HG03439 (cell line): ENCODE measurements at regions not wholly inside any gene's neighbourhood (a gene's known extent, or its start where the extent isn't known, plus 50 kb on each side); places are given as distances from the start of the nearest gene placed in this dataset.
"Not testable (repeated sequence)": the region's sequence is repeated elsewhere in the genome, so short reads cannot be mapped to it uniquely, and the experiment has no call there.

ENCODE experiments used
- ATAC-seq: cut with Tn5 transposase; IDR thresholded peaks from one replicate; pipeline ENCODE4 v1.9.1; 2021; ENCODE audit warnings: mild to moderate bottlenecking, moderate library complexity; ENCODE audit not compliant: unreplicated experiment

GRCh38 chr2:225793736-225794550 is 394.4 kb downstream of the NYAP2 start:
- no peak for ATAC-seq

- no peak for ATAC-seq
Observed at GRCh38 chr2:225788571-225789094, 389.1 kb downstream of the NYAP2 start.

- ATAC-seq, result no peak
Observed at GRCh38 chr2:225787497-225787896, 388.0 kb downstream of the NYAP2 start.

DNA sequence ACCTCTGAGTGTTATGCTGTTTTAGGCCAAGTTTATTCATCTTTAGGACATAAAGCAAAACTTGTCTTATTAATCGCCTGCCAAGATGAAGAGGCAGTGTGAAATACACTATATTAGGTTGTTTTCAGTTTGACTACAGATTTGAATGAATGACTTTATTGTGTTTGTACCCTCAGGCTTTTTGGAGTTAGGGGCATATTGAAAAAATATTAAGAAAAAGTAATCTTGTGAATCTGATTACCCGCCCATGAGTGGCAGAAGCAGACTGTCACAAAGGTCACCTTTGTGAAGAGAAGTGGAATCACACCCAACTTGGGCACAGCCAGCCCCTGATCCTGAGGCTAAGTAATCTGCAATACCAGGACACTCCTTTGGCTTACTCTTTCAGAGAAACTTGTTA is 382.5 kb downstream of the NYAP2 start:
- ATAC-seq, result no peak

GRCh38 chr2:225781145-225781544 is 381.6 kb downstream of the NYAP2 start:
- ATAC-seq, result no peak

DNA sequence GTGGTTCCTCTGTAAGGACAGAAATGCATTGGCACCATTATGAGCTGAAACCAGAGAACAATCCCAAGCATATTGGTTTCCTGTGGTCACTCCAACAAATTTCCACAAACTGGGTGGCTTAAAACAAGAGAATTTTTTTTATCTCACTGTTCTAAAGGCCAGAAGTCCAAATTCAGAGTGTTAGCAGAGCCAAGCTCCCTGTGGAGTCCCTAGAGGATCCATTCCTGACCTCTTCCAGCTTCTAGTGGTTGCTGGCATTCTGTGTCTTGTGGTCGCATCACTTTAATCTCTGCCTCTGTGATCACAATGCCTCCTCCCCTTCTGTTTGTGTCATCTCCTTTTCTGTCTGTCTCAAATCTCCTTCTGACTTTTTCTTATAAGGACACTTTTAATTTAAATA is 380.3 kb downstream of the NYAP2 start:
- ATAC-seq, result no peak

GRCh38 chr2:225773148-225773547 is 373.6 kb downstream of the NYAP2 start:
- ATAC-seq, result no peak

GRCh38 chr2:225771701-225772100 is 372.2 kb downstream of the NYAP2 start:
- ATAC-seq, result no peak

DNA sequence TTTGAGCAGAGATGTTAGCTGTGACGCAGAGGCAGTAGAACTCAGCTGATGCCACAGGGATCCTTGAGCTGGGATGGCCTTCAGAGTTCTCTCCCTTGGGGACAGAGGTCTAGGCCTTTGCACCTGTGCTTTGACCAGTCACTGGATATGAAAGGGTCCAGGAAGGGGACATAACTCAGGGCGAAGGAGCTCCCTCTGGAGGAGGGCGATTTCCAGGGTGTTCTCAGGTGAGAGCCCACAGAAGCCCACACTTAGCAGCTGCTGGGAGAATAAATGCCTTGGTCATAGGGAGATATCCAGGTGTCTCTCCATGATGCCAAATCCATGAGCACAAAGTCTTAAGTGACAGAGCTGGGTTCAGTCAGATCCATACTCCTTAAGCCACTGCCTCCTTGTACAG is 369.2 kb downstream of the NYAP2 start:
- ATAC-seq, result no peak

DNA sequence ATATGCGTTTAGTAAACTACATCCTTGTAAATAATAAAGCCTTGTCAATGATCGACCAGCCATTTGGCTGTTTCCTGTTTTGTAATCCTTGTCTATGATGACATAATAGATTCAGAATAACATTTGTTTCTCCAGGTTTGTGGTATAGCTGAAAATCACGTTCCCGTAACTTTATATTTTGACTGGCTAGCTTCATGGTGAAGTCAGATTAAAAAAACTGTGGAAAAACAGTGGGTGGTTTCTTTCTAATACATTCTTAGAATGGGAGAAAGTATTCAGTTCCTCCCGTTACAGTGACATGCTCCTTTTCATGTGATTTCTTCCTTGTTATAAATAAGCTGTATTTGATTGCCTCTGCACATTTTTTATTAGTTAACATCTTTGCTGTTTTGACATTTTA is 366.9 kb downstream of the NYAP2 start:
- no peak for ATAC-seq

DNA sequence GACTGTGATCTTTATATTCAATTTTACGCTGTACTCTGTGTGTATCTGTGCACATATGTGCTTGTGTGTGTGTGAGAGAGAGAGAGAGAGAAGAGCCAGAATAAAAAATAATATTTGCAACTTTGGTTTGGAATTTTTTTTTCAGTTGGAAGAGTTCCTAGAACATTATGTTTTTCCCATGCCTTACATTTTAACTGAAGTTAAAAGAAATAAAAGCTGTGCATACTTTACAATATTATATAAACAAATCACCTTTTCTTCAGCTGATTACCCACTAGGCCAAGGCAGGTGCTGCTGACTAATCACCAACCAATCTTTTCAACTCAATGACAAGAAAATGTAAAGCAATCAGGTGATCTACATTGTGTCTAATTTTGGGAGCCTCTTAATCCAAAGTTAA is 366.3 kb downstream of the NYAP2 start:
- no peak for ATAC-seq

DNA sequence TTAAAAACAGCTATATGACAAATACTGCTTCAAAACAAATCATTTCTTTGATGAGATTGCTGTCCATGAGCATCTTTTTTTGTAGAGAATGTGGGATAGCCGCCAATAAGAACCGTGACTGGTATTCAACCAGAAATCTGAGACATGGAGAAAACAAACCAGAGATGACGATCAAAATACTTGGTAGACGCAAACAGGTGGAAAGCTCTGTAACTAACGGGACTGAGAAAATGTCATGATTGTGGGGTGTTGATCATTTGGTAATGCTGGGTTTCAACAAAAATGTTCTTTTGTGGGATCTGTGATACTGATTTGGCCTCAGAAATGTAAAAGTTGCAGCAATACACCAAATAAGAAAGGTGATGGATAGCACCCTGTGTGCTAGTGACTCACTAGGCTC is 364.8 kb downstream of the NYAP2 start:
- no peak for ATAC-seq

- ATAC-seq, result no peak
Observed at GRCh38 chr2:225763711-225764110, 364.2 kb downstream of the NYAP2 start.

GRCh38 chr2:225761396-225761795 is 361.9 kb downstream of the NYAP2 start:
- no peak for ATAC-seq

- ATAC-seq, result no peak
Observed at GRCh38 chr2:225757248-225757647, 357.7 kb downstream of the NYAP2 start.

- ATAC-seq, result no peak
Observed at GRCh38 chr2:225756198-225756597, 356.7 kb downstream of the NYAP2 start.

DNA sequence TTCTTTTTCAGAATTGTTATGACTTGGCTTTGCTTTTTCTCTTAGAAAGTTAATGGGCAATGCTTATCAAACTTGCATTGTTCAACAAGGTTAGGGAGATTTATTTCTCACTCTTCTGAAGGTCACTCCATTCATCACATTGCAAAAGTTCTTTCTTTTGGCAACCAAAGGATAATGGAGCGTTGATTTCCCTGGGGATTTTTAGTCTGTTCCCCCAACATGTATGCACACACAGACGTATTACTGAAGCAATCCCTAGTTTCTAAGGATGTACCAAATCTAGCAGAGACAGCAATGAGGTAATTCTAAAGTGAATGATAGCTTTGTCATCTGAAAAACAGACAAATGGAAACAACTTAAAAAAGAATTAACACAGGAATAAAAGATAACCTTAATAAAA is 349.1 kb downstream of the NYAP2 start:
- no peak for ATAC-seq

- not testable (repeated sequence) for ATAC-seq
Observed at GRCh38 chr2:225743996-225744395, 344.5 kb downstream of the NYAP2 start.

DNA sequence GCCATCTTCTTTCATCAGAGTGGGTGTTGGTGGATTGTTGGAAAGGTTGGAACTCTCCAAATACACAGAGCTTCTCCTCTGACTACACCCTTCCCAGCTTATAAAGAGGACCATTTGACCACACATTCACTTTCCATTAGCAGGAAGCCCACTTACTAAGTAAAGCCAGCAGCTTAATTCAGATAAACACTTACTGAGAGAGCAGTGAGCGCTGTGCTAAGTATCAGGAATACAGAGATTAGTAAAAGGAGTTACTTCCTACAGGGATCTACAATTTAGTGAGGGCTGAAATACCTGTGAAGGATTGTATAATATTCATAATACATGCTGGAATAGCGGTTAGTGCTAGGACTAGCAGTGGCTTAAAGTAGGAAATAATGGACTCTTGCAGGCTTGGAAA is 343.0 kb downstream of the NYAP2 start:
- ATAC-seq, result no peak

DNA sequence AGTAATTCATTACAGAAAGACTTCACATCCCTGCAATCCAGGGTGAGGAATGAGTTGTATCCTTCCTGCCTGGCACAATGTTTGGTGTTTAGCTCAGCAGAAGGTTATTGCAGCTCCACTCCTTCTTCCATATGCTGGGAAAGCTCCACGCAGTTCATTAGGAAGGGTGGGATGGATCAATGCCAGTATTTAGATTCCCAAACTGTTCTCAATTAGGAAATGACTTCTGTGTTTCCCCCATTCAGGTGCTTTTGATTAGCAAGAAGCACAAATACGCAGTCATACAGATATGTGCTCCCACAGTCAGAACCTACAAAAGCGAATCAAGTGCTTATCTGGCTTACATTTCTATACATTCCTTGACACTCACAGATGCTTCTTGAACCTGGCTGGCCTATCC is 340.6 kb downstream of the NYAP2 start:
- no peak for ATAC-seq

- no peak for ATAC-seq
Observed at GRCh38 chr2:225739328-225739727, 339.8 kb downstream of the NYAP2 start.

GRCh38 chr2:225738735-225739134 is 339.2 kb downstream of the NYAP2 start:
- no peak for ATAC-seq

DNA sequence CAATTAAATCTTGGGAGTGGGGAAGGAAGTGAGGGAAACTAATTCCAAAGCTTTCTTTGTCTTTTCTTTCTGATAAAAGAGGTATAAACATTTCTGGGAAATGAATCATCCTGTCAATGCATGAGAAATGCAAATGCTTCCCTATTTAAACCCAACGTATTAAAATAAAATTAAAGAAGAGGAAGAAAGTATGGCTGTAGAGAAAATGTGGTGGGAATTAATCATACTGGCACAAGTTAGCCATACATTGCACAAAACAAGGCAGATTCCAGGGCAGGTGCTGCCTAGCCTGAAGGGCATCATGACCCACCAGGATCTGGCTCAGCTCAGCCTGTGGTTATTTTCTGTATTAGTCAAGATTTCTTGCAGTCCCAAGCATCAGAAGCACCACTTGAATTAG is 338.0 kb downstream of the NYAP2 start:
- no peak for ATAC-seq
